Smooth muscle cell (in vitro differentiated cells): ENCODE measurements at regions not wholly inside any gene's neighbourhood (a gene's known extent, or its start where the extent isn't known, plus 50 kb on each side); places are given as distances from the start of the nearest gene placed in this dataset.

Experiments
- DNase-seq: peaks from one replicate; lab custom pipeline; 2025; ENCODE audit not compliant: unreplicated experiment; lab: John Stamatoyannopoulos, UW
- H2AFZ ChIP-seq: fragments of 200-600 bp; sonication (generic); 2 replicates; pipeline ENCODE4 v1.6.0; 2016; ENCODE audit warnings: antibody characterized with exemption, low read depth, mild to moderate bottlenecking
- H3F3A ChIP-seq: fragments of 200-600 bp; sonication (generic); 2 replicates; pipeline ENCODE4 v1.6.0; 2017; ENCODE audit warnings: antibody characterized with exemption, low read depth
- H3K27ac ChIP-seq: fragments of 200-600 bp; sonication (generic); 2 replicates; pipeline ENCODE4 v1.5.1; 2016; ENCODE audit warnings: low read depth, mild to moderate bottlenecking
- H3K27me3 ChIP-seq: fragments of 200-600 bp; sonication (generic); 2 replicates; pipeline ENCODE4 v1.6.1; 2016; ENCODE audit warnings: low read depth, mild to moderate bottlenecking
- H3K36me3 ChIP-seq: fragments of 200-600 bp; sonication (generic); 2 replicates; pipeline ENCODE4 v1.5.1; 2016; ENCODE audit warnings: low read depth
- H3K4me1 ChIP-seq: fragments of 200-600 bp; sonication (generic); 2 replicates; pipeline ENCODE4 v1.5.1; 2016; ENCODE audit warnings: low read depth
- H3K4me2 ChIP-seq: fragments of 200-600 bp; sonication (generic); 2 replicates; pipeline ENCODE4 v1.6.0; 2016; ENCODE audit warnings: mild to moderate bottlenecking
- H3K4me3 ChIP-seq: fragments of 200-600 bp; sonication (generic); 2 replicates; pipeline ENCODE4 v1.5.1; 2016; ENCODE audit warnings: mild to moderate bottlenecking
- H3K79me2 ChIP-seq: fragments of 200-600 bp; sonication (generic); 2 replicates; pipeline ENCODE4 v1.6.0; 2016; ENCODE audit warnings: low read depth, mild to moderate bottlenecking
- H3K9ac ChIP-seq: fragments of 200-600 bp; sonication (generic); 2 replicates; pipeline ENCODE4 v1.6.0; 2016; ENCODE audit warnings: low read depth
- H3K9me3 ChIP-seq: fragments of 200-600 bp; sonication (generic); replicated peaks from 2 replicates; pipeline ENCODE4 v1.5.1; 2016; ENCODE audit warnings: low read depth
- H4K20me1 ChIP-seq: fragments of 200-600 bp; sonication (generic); 2 replicates; pipeline ENCODE4 v1.6.0; 2016; ENCODE audit warnings: low read depth
- CTCF ChIP-seq: fragments of 200-600 bp; sonication (generic); IDR thresholded peaks from 2 replicates; pipeline ENCODE4 v1.5.1; 2017; ENCODE audit warnings: borderline replicate concordance, mild to moderate bottlenecking, antibody characterized with exemption; ENCODE audit not compliant: insufficient read depth, poor library complexity, severe bottlenecking
- WGBS: methylation state at CpG from one replicate; pipeline ENCODE4 v1.1.7; 2016; ENCODE audit warnings: low lambda C conversion rate; 5-methylcytosine and 5-hydroxymethylcytosine counted together

DNA sequence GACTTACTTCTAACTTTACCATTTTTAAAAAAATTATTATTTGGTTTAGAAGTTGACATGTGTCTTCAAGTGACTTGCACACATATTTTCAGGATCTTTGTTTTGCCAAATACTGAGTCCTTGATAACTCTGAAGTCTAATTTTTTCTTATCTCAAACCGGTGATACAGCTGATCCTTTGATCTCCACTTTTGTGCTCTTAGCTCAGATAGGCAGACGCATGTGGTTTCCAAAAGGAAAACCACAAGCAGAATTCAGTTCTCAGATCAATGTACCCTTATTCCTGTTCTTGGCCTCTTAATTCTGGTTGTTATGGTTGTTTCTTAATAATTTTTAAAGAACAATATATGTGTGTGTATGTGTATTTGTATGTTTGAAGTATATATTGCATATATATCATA is 238.3 kb upstream of the EDIL3 start:
- no peak overlapping the region for H3K4me3 ChIP-seq
- TF ChIP-seq CTCF = no peak
- H3K4me1 ChIP-seq = peaks cover 4% of the 10 kb centered on the region
- peak overlapping the region; percentile 66 for H3K4me2 ChIP-seq
- H3K36me3 ChIP-seq = no peaks in the 10 kb centered on the region
- H3F3A ChIP-seq = no peaks in the 10 kb centered on the region
- 6% methylated on average over 2 of the region's 2 CpGs for WGBS
- no peaks in the 10 kb centered on the region for H4K20me1 ChIP-seq
- H3K79me2 ChIP-seq = no peaks in the 10 kb centered on the region
- no peaks in the 10 kb centered on the region for H3K27me3 ChIP-seq
- H3K9me3 ChIP-seq = no peaks in the 10 kb centered on the region
- no peak overlapping the region for H3K27ac ChIP-seq
- no peak for DNase-seq
- H3K9ac ChIP-seq = no peak overlapping the region
- no peak overlapping the region for H2AFZ ChIP-seq

- no peak overlapping the region for H2AFZ ChIP-seq
- H3K27ac ChIP-seq = peak overlapping the region; percentile 55
- no peak overlapping the region for H3K9ac ChIP-seq
- no peaks in the 10 kb centered on the region for H3F3A ChIP-seq
- H3K9me3 ChIP-seq = no peaks in the 10 kb centered on the region
- no peak for TF ChIP-seq CTCF
- H3K79me2 ChIP-seq = no peaks in the 10 kb centered on the region
- H3K36me3 ChIP-seq = no peaks in the 10 kb centered on the region
- no peaks in the 10 kb centered on the region for H3K27me3 ChIP-seq
- 26% methylated on average over 3 of the region's 3 CpGs for WGBS
- peaks cover 4% of the 10 kb centered on the region for H3K4me1 ChIP-seq
- peak overlapping the region; percentile 66 for H3K4me2 ChIP-seq
- no peak overlapping the region for H3K4me3 ChIP-seq
- no peak for DNase-seq
- no peaks in the 10 kb centered on the region for H4K20me1 ChIP-seq
Measured at GRCh38 chr5:84622461-84622860, 237.8 kb upstream of the EDIL3 start.

DNA sequence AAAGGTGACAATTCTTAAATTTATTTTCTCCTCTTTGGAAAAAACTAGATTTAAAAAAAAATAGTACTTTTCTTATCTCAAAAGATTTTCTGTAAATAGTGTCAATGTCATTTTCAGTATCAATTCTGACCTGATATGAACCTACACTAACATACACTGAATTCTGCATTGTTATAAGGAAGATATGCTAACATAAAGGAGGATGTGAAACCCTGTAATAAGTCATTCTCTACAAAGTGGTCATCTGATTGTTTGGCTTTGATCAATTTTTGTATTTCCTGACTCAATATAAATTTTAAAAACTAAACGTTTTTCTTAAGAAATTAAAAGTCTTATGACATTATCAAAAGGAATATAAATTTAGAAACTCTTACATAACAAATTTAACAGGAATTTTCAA is 233.6 kb upstream of the EDIL3 start:
- Histone ChIP-seq H3K9me3 (no peaks in the 10 kb centered on the region), H3K4me1 (peaks cover 4% of the 10 kb centered on the region), H3K9ac (no peak overlapping the region), H3K79me2 (no peaks in the 10 kb centered on the region), H2AFZ (no peak overlapping the region), H3K36me3 (no peaks in the 10 kb centered on the region), H4K20me1 (no peaks in the 10 kb centered on the region), H3F3A (no peaks in the 10 kb centered on the region), H3K4me2 (no peak overlapping the region), H3K4me3 (no peak overlapping the region), H3K27ac (no peak overlapping the region), H3K27me3 (no peaks in the 10 kb centered on the region)
- no peak for TF ChIP-seq CTCF
- 48% methylated on average over 1 of the region's 1 CpG for WGBS
- no peak for DNase-seq

DNA sequence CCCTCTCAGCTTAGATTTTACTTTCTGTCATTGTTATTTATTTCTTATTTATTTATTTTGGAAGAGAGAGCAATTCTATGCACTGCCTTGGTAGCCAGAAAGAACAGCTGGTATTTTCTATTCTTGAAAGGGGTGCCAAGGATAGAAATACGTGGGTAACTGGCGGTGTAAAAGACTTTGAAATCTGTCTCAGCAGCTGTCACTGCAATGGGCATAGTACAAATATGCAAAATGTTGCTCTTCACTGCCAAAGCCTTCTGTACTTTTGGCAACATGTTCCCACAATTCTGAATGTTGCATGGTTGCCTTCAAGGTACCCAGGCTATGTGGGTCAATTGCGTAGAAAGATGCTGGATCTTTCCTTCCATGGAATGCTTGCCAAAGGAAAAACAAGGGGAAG is 230.2 kb upstream of the EDIL3 start:
- no peaks in the 10 kb centered on the region for H3K36me3 ChIP-seq
- H3K4me2 ChIP-seq = no peak overlapping the region
- no peaks in the 10 kb centered on the region for H4K20me1 ChIP-seq
- H3K9ac ChIP-seq = no peak overlapping the region
- no peaks in the 10 kb centered on the region for H3K27me3 ChIP-seq
- DNase-seq = no peak
- no peaks in the 10 kb centered on the region for H3K9me3 ChIP-seq
- H2AFZ ChIP-seq = no peak overlapping the region
- no peaks in the 10 kb centered on the region for H3K79me2 ChIP-seq
- no peaks in the 10 kb centered on the region for H3F3A ChIP-seq
- no peak overlapping the region for H3K27ac ChIP-seq
- TF ChIP-seq CTCF = no peak
- 91% methylated on average over 3 of the region's 3 CpGs for WGBS
- no peak overlapping the region for H3K4me3 ChIP-seq
- no peaks in the 10 kb centered on the region for H3K4me1 ChIP-seq
